ENCODE measurements at regions not wholly inside any gene's neighbourhood (a gene's known extent, or its start where the extent isn't known, plus 50 kb on each side); places are given as distances from the start of the nearest gene placed in this dataset.

DNA sequence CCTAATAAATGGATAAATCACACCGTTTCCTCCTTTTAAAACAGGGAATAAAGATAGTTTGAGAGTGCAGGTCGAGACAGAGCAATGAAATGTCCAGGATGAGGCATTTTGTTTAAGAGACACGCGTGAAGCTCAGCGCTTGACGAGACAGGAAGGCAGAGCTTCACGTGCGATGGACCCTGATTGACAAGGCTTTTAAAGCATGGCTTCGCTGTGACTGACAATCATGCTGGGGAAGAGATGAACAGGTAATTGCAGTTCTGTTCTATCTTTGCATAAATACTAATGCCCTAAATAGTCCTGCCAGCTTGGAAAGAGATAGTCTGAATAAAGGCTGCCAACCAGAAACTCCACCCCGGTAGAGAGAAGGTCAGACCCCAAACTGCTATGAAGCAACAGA lies 442.3 kb upstream of the PFKP start:
- TF ChIP-seq ZNF274 (IDR thresholded peaks at IDR 0.05; ENCODE audit: low read depth, low read length) (no peak), YY1 (IDR thresholded peaks at IDR 0.05; ENCODE audit: insufficient read depth, insufficient read length) (no peak), SUZ12 (IDR thresholded peaks at IDR 0.05; ENCODE audit: extremely low read depth, insufficient read depth, insufficient read length) (no peak)

All from NT2/D1 (cell line).